ENCODE measurements at regions not wholly inside any gene's neighbourhood (a gene's known extent, or its start where the extent isn't known, plus 50 kb on each side); places are given as distances from the start of the nearest gene placed in this dataset.

GRCh38 chr10:10613656-10614244 is 403.9 kb upstream of the CELF2 start:
- Histone ChIP-seq H3K79me2 (ENCODE audit: insufficient read depth, low read length) (no peaks in the 10 kb centered on the region), H3K9me3 (ENCODE audit: insufficient read depth, low read length) (no peaks in the 10 kb centered on the region), H2AFZ (ENCODE audit: low read depth, low read length, severe bottlenecking) (no peak overlapping the region), H4K20me1 (ENCODE audit: low read depth, low read length) (no peaks in the 10 kb centered on the region), H3K9ac (ENCODE audit: low read length) (no peak overlapping the region), H3K36me3 (ENCODE audit: low read length) (no peaks in the 10 kb centered on the region), H3K27me3 (ENCODE audit: low read length) (no peaks in the 10 kb centered on the region), H3F3A (ENCODE audit: insufficient read depth) (no peaks in the 10 kb centered on the region), H3K4me2 (ENCODE audit: low read depth, low read length, poor library complexity, severe bottlenecking) (no peak overlapping the region), H3K27ac (ENCODE audit: low read depth, low read length) (no peak overlapping the region), H3K9me2 (replicated peaks; ENCODE audit: insufficient read depth, low read length) (no peaks in the 10 kb centered on the region), H3K4me3 (ENCODE audit: insufficient read depth, low read length, poor library complexity, severe bottlenecking) (no peak overlapping the region)
- TF ChIP-seq EZH2phosphoT487 (conservative IDR thresholded peaks at IDR 0.05; ENCODE audit: low read length), result no peak
- TF ChIP-seq, protein P1, sequence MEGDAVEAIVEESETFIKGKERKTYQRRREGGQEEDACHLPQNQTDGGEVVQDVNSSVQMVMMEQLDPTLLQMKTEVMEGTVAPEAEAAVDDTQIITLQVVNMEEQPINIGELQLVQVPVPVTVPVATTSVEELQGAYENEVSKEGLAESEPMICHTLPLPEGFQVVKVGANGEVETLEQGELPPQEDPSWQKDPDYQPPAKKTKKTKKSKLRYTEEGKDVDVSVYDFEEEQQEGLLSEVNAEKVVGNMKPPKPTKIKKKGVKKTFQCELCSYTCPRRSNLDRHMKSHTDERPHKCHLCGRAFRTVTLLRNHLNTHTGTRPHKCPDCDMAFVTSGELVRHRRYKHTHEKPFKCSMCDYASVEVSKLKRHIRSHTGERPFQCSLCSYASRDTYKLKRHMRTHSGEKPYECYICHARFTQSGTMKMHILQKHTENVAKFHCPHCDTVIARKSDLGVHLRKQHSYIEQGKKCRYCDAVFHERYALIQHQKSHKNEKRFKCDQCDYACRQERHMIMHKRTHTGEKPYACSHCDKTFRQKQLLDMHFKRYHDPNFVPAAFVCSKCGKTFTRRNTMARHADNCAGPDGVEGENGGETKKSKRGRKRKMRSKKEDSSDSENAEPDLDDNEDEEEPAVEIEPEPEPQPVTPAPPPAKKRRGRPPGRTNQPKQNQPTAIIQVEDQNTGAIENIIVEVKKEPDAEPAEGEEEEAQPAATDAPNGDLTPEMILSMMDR (IDR thresholded peaks at IDR 0.05; ENCODE audit: insufficient read depth, low read length, poor library complexity, severe bottlenecking), result no peak

GRCh38 chr10:10617686-10618085 is 400.0 kb upstream of the CELF2 start:
- Histone ChIP-seq H3K9me2 (replicated peaks; ENCODE audit: insufficient read depth, low read length) (no peaks in the 10 kb centered on the region), H3K9me3 (ENCODE audit: insufficient read depth, low read length) (no peaks in the 10 kb centered on the region), H3K9ac (ENCODE audit: low read length) (no peak overlapping the region), H3K4me2 (ENCODE audit: low read depth, low read length, poor library complexity, severe bottlenecking) (no peak overlapping the region), H2AFZ (ENCODE audit: low read depth, low read length, severe bottlenecking) (no peak overlapping the region), H3K36me3 (ENCODE audit: low read length) (no peaks in the 10 kb centered on the region), H3K79me2 (ENCODE audit: insufficient read depth, low read length) (no peaks in the 10 kb centered on the region), H3K27me3 (ENCODE audit: low read length) (no peaks in the 10 kb centered on the region), H3K4me3 (ENCODE audit: insufficient read depth, low read length, poor library complexity, severe bottlenecking) (no peak overlapping the region), H3F3A (ENCODE audit: insufficient read depth) (no peaks in the 10 kb centered on the region), H4K20me1 (ENCODE audit: low read depth, low read length) (no peaks in the 10 kb centered on the region), H3K27ac (ENCODE audit: low read depth, low read length) (no peak overlapping the region)
- TF ChIP-seq EZH2phosphoT487 (conservative IDR thresholded peaks at IDR 0.05; ENCODE audit: low read length), result no peak
- TF ChIP-seq, protein P1 (IDR thresholded peaks at IDR 0.05; ENCODE audit: insufficient read depth, low read length, poor library complexity, severe bottlenecking), result no peak

DNA sequence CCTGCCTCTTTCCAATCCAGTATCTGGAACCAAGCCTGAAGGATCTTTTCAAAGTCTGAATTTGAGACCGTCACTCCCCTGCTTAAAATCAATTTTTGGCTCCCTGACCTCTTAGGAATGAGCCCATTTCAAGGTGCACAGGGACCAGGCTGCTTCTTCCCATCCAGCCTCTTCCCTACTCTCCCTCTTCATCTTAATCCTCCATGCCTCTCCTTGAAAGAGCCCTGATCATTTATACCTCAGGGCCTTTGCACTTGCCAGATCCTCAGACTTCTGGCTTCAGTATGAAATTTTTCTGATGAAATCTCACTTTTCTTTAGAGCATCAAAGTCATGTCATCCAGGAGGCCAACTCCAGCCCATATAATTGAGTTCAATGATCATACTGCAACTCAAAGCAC is 399.5 kb upstream of the CELF2 start:
- H3K36me3 ChIP-seq (ENCODE audit: low read length), result no peaks in the 10 kb centered on the region
- H3F3A ChIP-seq (ENCODE audit: insufficient read depth), result no peaks in the 10 kb centered on the region
- H3K4me2 ChIP-seq (ENCODE audit: low read depth, low read length, poor library complexity, severe bottlenecking), result no peak overlapping the region
- no peak overlapping the region for H3K4me3 ChIP-seq (ENCODE audit: insufficient read depth, low read length, poor library complexity, severe bottlenecking)
- H3K9me2 ChIP-seq (replicated peaks; ENCODE audit: insufficient read depth, low read length), result no peaks in the 10 kb centered on the region
- H3K9me3 ChIP-seq (ENCODE audit: insufficient read depth, low read length), result no peaks in the 10 kb centered on the region
- H3K79me2 ChIP-seq (ENCODE audit: insufficient read depth, low read length), result no peaks in the 10 kb centered on the region
- no peak overlapping the region for H2AFZ ChIP-seq (ENCODE audit: low read depth, low read length, severe bottlenecking)
- TF ChIP-seq, protein P1 (IDR thresholded peaks at IDR 0.05; ENCODE audit: insufficient read depth, low read length, poor library complexity, severe bottlenecking), result no peak
- H4K20me1 ChIP-seq (ENCODE audit: low read depth, low read length), result no peaks in the 10 kb centered on the region
- no peak overlapping the region for H3K9ac ChIP-seq (ENCODE audit: low read length)
- H3K27ac ChIP-seq (ENCODE audit: low read depth, low read length), result no peak overlapping the region
- H3K27me3 ChIP-seq (ENCODE audit: low read length), result no peaks in the 10 kb centered on the region
